ENCODE measurements at regions not wholly inside any gene's neighbourhood (a gene's known extent, or its start where the extent isn't known, plus 50 kb on each side); places are given as distances from the start of the nearest gene placed in this dataset.
"Not testable (repeated sequence)": the region's sequence is repeated elsewhere in the genome, so short reads cannot be mapped to it uniquely, and the experiment has no call there.

DNA sequence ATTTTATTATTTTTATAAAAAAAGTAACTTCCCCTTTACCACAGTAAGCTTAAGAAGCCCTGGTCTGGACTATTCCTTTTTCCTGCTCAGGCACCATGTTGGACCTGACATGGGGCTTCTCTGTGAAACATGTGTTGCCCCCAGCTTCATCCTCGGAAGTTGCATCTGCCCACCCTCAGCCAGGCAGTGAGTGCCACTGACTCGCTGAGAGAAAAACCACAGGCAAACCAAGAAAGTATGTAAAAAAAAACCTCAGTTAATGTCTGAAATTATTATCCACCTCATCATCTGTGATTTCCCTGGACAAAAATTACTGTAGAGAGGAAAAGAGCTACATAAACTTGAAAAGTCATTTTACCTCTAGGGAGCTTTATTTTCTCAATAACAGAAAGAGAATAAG lies 109.9 kb upstream of the MCHR2 start:
- intact Hi-C loops (cut with micrococcal nuclease): no loop called here

DNA sequence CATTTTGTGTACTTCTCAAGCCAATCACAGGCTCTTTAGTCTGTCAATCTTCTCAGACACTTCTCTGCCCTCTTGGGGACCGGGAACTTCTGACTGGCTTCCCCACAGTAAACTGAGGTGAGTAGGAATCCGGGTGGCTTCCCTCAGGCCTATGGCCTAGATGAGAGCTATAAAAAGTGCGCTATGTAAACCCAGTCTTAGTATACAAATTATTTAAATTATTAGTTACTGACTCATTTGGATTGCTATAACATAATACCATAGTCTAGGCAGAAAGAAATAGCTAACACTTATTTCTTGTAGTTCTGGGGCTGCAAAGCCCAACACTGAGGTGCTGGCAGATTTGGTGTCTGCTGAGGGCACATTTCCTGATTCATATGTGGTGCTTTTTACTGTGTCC lies 109.2 kb upstream of the MCHR2 start:
- intact Hi-C loops (cut with micrococcal nuclease): no loop called here

DNA sequence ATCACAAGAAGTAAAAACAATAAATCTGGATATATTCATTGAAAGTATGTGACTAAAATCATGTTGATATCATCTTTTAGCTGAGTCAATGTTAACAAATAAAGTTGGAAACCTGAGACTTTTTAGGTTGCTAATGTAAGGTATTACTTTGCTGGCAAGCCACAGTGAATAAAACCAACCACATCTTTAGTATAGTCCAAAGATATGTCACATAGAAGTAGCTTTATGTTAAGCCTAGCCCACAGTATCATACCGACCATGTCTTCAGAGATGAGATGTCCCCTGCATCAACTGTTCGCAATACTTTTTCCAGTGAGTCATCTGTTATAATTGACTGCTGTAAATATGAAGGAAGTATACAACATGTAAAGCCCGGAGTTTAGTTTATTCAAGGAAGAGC lies 107.6 kb upstream of the MCHR2 start:
- intact Hi-C loops (cut with micrococcal nuclease): no loop called here

DNA sequence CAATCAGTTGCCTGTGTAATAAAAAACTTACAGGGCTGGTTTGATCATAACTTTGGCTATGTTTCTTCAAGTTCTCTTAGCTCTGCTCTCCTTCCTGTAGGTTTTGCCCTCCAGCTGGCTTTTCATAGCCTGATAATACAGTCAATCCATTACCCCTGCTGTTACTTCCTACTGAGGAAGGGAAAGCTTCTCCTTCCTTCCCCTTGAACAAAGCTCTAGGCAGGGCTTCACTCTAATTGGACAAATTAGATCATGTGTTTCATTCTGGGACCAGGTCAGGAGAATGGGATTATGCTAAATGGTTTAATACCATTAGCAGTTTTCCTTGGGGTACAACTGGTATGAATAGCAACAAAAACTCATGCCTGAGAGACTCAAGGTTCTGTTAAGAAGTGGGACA lies 106.8 kb upstream of the MCHR2 start:
- intact Hi-C loops (cut with micrococcal nuclease): no loop called here

DNA sequence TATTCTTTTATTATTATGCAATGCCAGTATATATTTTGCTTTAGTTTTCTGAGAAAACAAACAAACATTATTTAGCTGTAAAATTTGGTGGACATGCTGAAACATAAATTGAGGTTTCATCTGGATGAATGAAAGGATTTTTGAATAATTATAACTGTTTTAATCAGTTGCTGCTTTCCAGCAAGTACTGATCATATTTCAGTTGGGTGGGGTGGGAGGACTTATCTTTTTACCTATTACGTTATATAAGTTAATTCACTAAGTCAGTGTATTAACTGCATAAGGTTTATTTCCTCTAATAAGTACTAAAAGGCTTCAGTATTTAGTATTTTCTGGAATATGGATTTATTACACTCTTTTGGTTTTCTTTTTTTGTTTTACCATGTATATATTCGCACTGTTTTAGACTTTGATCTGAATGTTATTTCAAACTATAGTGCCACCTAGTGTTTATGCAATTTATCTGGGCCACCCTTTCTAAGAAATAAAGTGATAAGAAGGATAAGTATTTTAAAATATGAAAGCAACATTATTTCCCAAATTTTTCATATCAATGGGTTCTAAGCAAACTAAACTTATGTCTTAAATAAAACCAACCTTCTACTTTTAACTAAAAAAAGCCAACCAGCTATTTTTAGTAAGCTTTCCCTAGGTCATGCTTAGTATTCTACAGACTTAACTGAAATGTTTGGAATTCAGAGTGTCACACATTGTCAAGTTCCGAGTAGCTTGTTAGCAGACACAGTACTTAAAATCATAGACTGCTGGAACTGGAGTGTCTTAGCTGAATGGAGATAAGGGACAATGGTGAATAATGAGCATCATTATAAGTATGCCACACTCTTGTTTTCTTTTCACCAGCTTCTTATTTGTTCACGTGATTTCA lies 105.4 kb upstream of the MCHR2 start:
- intact Hi-C loops (cut with micrococcal nuclease): loop anchor here (1.0 to 5.0 kb wide), 3 partner anchors 97 to 632 kb away; no protein-coding TSS in a partner anchor

DNA sequence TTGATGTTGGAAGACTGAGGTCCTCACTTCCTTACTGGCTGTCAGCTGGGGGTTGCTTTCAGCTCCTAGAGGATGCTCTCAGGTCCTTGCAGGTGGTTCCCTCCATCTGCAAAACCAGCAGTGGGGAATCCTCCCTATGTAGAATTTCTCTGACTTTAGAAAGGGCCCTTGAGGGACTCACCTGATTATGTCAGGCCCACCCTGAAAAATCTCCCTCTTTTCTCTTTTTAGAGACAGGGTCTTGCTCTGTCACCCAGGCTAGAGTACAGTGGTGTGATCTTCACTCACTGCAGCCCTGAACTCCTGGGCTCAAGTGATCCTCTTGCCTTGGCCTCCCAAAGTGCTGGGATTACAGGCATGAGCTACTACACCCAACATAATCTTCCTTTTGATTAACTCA lies 102.9 kb upstream of the MCHR2 start:
- intact Hi-C loops (cut with micrococcal nuclease): loop anchor here (5.0 kb wide), 1 partner anchor 630 kb away; no protein-coding TSS in a partner anchor

DNA sequence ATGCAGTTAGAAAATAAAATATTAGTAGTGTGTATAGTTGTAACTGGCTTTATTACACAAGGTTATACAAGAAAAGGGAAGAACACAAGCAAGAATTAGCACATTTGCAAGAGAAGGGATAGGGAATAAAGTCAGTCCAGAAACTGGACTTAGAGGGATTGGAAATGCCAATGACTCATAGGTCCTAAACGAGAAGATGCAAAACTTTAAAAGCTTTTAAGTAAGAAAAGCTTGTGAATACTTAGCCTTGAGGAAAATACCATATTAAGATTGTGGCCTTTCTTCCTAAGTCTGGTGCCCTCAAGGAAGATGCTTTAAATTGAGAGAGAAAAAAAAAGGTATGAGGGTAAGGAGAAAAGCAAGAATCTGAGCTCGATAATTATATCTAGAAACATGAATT lies 102.3 kb upstream of the MCHR2 start:
- intact Hi-C loops (cut with micrococcal nuclease): loop anchor here (5.0 kb wide), 1 partner anchor 629 kb away; no protein-coding TSS in a partner anchor

DNA sequence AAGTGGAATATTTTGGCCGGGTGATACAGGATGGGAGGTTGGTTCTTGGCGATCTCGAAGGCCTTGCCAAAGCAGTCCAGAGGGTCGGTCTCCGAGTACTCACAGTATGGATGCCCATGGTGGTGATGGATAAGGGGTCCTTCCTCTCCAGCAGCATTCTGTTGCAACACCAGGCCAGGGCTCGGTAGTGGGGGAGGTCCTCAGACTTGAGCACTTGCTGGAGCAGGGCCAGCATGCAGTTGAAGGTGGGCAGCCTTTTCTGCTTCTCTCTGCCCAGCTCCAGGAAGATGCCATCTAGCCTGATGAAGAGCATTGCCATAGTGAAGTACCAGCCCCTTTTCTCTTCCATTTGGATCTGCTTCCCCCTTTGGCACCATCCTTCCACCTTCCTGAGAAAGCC lies 99.4 kb upstream of the MCHR2 start:
- intact Hi-C loops (cut with micrococcal nuclease): no loop called here

DNA sequence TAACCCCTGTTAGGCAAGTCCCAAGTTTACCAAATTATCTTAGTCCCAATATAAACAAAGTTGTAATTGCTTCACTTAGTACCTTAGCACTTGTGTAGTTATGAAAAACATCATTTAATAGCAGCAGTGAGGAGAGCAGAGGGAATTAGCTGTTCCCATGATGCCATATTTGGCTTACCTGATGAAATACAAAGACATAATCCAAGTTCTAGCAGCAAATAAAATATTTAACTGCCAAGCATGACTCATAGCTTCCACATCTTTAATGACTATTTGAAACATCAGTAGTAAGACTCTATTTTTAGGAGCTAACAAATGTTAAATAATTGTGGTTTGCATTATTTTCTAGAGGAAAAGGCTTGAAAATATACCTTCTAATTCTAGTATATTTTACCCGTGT lies 94.0 kb upstream of the MCHR2 start:
- intact Hi-C loops (cut with micrococcal nuclease): no loop called here

DNA sequence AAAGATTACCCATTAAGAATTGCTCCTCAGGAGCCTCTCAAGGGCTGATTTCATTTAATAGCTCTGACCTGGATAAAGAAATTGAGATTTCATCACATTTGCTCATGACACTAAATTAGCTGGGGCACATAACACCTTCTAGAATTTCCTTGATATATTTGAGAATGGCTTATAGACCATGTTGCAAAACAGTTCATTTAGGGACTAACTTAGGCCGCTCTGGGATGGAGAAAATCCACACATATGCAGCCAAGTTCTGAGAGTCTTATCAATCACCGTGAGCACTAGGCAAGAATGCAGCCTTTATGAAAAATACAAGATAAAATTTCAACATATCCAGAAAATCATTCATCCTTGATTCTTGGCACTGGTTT lies 91.0 kb upstream of the MCHR2 start:
- intact Hi-C loops (cut with micrococcal nuclease): no loop called here

DNA sequence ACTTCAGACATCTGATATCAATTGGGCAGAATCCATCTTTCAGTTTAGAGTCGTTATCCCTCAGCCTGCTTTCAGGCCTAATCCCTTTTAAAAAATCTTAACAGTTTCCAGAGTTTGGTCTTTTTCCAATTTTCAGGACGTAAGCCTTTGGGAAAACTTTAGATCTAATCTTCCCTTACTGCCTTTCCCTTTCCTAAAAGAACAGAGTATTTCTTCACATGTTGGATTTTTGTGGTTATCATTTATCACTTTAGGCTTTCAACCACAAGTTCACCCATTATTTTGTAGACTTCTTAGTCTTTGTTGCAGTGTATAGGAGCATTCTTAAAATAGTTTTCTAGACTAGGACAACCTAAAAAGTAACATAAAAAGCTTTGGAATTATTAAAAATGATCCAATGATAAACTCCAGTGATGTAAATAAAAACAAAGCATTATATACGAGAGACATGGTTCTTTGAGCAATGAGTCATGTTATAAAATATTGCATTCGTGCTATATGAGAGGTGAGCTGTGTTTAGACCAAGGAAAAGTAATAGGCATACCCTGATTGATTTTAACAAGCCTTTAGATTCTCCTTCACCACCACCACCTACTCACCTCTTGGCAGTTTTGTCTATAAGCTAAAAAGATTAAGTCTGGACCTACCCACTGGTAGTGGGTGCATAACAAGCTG lies 90.4 kb upstream of the MCHR2 start:
- intact Hi-C loops (cut with micrococcal nuclease): no loop called here

DNA sequence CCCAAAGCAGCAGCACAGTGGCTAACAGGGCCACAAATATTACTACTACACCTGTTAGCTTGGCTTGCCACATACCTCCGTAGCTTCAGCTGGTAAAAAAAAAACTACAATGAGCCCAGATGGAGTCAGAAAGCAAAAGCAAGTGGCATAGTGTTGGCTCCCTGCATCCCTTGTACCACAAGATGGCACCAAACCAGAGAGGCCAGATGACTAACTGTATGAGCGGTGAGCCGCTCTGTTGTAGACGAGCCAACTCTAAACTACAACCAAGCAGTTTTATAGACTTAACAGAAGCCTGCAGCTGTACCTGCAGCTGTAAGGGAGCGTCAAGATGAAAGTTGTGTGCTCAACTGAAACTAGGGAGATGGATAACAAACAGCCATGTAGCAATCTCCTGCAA lies 84.5 kb upstream of the MCHR2 start:
- intact Hi-C loops (cut with micrococcal nuclease): no loop called here

DNA sequence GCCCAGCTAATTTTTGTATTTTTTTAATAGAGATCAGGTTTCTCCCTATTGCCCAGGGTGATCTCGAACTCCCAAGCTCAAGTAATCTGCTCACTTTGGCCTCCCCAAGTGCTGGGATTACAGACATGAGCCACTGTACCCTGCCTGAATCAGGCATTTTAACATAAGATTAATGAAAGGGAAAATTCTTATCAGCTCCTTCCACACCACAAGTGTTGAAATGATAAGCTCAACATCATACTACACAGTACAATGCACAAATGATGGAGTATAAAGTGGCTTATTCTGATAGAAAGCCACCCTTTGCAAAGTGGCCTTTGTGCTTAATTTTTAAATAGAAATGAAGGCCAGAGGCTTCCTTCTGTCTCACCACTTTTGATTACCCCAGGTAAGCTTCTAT lies 71.3 kb upstream of the MCHR2 start:
- intact Hi-C loops (cut with micrococcal nuclease): no loop called here

DNA sequence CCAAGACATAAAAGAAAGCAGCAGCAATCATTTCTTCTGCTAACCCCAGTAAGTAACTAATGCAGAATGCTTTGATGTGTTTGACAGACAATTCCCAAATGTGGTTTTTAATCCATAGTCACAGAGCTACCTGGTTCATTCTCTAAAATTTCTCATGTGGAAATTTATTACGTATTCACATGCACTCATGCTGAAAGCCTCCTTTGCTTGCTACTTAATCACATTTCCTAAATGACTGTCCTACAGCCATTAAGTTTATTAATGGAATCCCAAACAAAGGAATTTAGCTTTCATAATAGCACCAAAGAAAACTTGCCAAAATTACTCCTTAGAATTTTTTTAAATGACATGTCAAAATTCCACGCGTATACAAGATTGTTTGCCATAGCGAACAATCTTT lies 68.6 kb upstream of the MCHR2 start:
- intact Hi-C loops (cut with micrococcal nuclease): no loop called here

DNA sequence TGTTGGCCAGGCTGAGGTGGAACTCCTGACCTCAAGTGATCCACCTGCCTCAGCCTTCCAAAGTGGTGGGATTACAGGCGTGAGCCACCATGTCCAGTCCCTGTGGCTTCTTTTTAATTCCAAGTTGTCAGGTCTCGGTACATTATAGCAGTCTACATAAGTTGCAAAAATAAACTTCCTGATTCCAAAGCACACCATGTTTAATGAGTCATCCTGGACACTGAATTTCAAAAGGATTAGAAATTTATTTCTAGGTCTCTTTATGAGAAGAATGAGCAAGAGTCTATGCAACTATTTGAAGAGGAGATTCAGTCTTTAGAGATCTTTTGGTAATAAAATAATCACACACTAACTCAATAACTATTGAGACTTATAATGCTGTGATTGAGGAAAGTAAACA lies 63.9 kb upstream of the MCHR2 start:
- intact Hi-C loops (cut with micrococcal nuclease): no loop called here

DNA sequence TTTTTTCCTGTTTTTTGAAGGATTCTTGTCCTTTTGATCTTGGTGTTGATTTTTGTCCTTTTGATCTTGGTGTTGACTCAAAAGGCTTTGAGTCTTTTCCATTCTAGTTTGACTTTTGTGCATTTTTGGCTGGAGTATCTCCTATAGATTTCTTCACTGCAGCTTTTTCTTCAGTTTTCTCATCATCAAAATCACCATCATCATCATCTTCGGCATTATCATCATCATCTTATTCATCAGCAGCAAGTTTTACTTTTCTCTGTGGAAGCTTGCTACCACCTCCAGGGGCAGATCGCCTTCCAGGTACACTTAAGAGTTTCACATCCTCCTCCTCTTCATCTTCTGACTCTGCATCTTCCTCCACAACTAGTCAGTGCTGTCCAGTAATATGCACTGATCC lies 56.5 kb upstream of the MCHR2 start:
- intact Hi-C loops (cut with micrococcal nuclease): no loop called here

DNA sequence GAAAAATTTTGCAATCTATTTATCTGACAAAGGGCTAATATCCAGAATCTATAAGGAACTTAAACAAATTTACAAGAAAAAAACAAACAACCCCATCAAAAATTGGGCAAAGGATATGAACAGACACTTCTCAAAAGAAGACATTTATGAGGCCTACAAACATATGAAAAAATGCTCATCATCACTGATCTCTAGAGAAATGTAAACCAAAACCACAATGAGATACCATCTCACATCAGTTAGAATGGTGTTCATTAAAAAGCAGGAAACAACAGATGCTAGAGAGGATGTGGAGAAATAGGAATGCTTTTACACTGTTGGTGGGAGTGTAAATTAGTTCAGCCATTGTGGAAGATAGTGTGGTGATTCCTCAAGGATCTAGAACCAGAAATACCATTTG lies 49.9 kb upstream of the MCHR2 start:
- intact Hi-C loops (cut with micrococcal nuclease): not testable (repeated sequence)
